Peyer's patch (tissue), 4 donors: ENCODE measurements at regions not wholly inside any gene's neighbourhood (a gene's known extent, or its start where the extent isn't known, plus 50 kb on each side); places are given as distances from the start of the nearest gene placed in this dataset.

ENCODE experiments used
- POLR2A ChIP-seq, 2 donors: fragments of 450-650 bp; IDR thresholded peaks; one replicate each; pipeline ENCODE4 v1.5.1; 2017; ENCODE audit warnings: antibody characterized with exemption in 2 of 2, mild to moderate bottlenecking in 2 of 2, moderate library complexity in 2 of 2
- TF ChIP-seq, protein P1 (sequence below), 6 experiments: fragments of 450-650 bp in 4 of 6; fragments of 200-600 bp in 2 of 6; sonication (generic) in 1 of 6; IDR thresholded peaks; one replicate each; pipeline ENCODE4 v1.5.1; 2017 to 2019; ENCODE audit warnings: antibody characterized with exemption in 6 of 6, mild to moderate bottlenecking in 3 of 6, moderate library complexity in 1 of 6

DNA sequence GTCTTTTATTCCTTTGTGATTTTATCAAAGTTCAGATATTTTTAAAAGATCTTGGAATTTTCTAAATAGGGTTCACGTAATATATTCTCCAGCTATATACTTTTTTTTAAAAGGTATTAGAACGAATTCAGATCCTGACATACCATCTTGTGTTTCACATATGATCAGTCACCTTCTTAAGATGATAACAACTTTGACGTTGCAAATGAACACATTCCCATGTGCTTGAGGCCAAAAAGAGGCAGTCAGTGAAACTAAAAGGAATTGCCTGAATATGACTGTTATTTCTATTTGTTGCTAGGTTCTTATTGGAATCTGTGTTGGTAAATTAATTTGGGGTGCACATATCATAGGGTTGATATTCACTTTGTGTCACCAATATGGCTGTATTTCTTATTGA lies 310.1 kb downstream of the MDFIC start:
- TF ChIP-seq POLR2A (IDR thresholded peaks at IDR 0.05) = no peak
- TF ChIP-seq, protein P1, sequence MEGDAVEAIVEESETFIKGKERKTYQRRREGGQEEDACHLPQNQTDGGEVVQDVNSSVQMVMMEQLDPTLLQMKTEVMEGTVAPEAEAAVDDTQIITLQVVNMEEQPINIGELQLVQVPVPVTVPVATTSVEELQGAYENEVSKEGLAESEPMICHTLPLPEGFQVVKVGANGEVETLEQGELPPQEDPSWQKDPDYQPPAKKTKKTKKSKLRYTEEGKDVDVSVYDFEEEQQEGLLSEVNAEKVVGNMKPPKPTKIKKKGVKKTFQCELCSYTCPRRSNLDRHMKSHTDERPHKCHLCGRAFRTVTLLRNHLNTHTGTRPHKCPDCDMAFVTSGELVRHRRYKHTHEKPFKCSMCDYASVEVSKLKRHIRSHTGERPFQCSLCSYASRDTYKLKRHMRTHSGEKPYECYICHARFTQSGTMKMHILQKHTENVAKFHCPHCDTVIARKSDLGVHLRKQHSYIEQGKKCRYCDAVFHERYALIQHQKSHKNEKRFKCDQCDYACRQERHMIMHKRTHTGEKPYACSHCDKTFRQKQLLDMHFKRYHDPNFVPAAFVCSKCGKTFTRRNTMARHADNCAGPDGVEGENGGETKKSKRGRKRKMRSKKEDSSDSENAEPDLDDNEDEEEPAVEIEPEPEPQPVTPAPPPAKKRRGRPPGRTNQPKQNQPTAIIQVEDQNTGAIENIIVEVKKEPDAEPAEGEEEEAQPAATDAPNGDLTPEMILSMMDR (IDR thresholded peaks at IDR 0.05) = no peak
